ENCODE measurements at regions not wholly inside any gene's neighbourhood (a gene's known extent, or its start where the extent isn't known, plus 50 kb on each side); places are given as distances from the start of the nearest gene placed in this dataset.
A peak's percentile ranks its signal among the peaks of the same experiment; 100 is the strongest.

DNA sequence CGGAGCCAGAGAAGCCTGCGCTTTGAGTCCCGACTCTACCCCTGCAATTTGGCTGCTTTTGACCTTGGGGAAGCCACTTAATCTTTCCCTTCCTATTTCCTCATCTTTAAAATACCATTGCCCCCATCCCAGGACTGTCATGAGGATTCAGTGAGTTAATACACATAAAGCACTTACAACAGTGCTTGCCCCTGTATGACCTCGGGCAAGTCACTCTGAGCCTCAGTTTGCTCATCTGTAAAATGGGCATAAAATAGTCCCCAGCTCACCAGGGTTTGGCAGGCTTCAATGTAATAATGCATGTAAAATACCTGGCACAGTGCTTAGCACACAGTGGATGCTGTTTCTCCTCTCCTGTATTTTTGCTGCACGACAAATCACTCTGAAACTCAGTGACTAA lies 278.7 kb upstream of the PWP1 start:
- TF ChIP-seq, protein P1, sequence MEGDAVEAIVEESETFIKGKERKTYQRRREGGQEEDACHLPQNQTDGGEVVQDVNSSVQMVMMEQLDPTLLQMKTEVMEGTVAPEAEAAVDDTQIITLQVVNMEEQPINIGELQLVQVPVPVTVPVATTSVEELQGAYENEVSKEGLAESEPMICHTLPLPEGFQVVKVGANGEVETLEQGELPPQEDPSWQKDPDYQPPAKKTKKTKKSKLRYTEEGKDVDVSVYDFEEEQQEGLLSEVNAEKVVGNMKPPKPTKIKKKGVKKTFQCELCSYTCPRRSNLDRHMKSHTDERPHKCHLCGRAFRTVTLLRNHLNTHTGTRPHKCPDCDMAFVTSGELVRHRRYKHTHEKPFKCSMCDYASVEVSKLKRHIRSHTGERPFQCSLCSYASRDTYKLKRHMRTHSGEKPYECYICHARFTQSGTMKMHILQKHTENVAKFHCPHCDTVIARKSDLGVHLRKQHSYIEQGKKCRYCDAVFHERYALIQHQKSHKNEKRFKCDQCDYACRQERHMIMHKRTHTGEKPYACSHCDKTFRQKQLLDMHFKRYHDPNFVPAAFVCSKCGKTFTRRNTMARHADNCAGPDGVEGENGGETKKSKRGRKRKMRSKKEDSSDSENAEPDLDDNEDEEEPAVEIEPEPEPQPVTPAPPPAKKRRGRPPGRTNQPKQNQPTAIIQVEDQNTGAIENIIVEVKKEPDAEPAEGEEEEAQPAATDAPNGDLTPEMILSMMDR (IDR thresholded peaks at IDR 0.05; ENCODE audit: insufficient read depth, low read length): no peak
- no peak for DNase-seq (ENCODE audit: low read depth)
- no peak overlapping the region for H3K4me3 ChIP-seq (ENCODE audit: low read depth, low read length)

DNA sequence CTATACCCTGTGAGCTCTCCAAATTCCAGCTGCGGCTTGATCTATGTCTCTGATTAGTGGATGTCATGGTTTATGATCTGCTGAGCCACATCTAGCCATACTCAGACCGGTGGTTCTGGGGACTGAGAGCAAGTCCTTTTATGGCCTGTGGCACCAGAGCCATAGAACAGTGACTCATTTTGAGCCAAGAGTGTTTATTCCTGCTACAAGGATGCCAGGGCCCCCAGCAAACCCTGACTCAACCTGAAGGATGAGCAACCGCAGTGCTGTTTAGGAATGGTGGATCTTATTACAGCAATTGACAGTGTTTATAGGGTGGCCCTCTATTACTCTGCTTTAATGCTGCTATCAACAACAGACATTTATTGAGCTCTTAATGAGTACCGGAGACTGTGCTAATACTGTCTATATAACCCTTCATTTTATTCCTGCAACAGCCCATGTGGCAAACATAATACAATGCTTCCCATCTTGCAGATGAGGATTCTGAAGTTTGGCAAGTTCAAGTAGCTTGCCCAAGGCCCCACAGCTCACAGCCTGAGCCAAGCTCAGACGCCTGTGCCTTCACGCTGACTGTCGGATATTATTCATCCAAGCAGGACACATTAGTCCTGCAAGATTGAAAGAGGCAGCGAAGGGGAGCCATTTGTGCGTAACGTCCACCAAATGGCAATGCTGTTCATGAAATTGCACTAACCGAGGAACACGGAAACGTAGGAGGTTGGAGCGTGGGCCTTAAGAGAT lies 273.6 kb upstream of the PWP1 start:
- H3K4me3 ChIP-seq (ENCODE audit: low read depth, low read length): no peak overlapping the region
- DNase-seq (ENCODE audit: low read depth): no peak
- TF ChIP-seq, protein P1 (IDR thresholded peaks at IDR 0.05; ENCODE audit: insufficient read depth, low read length): no peak

DNA sequence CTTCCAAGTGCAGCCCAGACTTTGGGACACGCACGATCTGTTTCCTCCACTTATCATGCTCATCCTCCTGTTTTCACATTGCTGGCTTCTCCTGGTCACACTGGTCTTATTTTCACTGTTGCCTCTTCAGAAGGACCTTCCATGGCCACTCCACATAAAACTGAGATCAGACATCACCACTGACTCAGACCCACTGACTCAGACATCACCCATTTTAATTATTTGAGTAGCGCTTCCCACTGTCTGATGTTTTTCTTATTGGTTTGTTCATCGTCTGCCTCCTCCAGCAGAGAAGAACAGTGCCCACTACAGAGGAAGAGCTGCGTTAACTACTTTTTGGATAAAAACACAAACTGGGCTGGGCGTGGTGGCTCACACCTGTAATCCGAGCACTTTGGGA lies 270.5 kb upstream of the PWP1 start:
- peak; percentile 13 for DNase-seq (ENCODE audit: low read depth)
- TF ChIP-seq, protein P1 (IDR thresholded peaks at IDR 0.05; ENCODE audit: insufficient read depth, low read length): no peak
- no peak overlapping the region for H3K4me3 ChIP-seq (ENCODE audit: low read depth, low read length)

GRCh38 chr12:107415834-107416233 lies 269.8 kb upstream of the PWP1 start:
- TF ChIP-seq, protein P1 (IDR thresholded peaks at IDR 0.05; ENCODE audit: insufficient read depth, low read length): no peak
- DNase-seq (ENCODE audit: low read depth): no peak
- no peak overlapping the region for H3K4me3 ChIP-seq (ENCODE audit: low read depth, low read length)

GRCh38 chr12:107417004-107417403 lies 268.6 kb upstream of the PWP1 start:
- no peak overlapping the region for H3K4me3 ChIP-seq (ENCODE audit: low read depth, low read length)
- DNase-seq (ENCODE audit: low read depth): no peak
- TF ChIP-seq, protein P1 (IDR thresholded peaks at IDR 0.05; ENCODE audit: insufficient read depth, low read length): no peak

- no peak for DNase-seq (ENCODE audit: low read depth)
- TF ChIP-seq, protein P1 (IDR thresholded peaks at IDR 0.05; ENCODE audit: insufficient read depth, low read length): no peak
- no peak overlapping the region for H3K4me3 ChIP-seq (ENCODE audit: low read depth, low read length)
Observed at GRCh38 chr12:107418981-107419380, 266.6 kb upstream of the PWP1 start.

- DNase-seq (ENCODE audit: low read depth): no peak
- no peak overlapping the region for H3K4me3 ChIP-seq (ENCODE audit: low read depth, low read length)
- TF ChIP-seq, protein P1 (IDR thresholded peaks at IDR 0.05; ENCODE audit: insufficient read depth, low read length): no peak
Observed at GRCh38 chr12:107423531-107423930, 262.1 kb upstream of the PWP1 start.
